A673 (cell line): ENCODE measurements at regions not wholly inside any gene's neighbourhood (a gene's known extent, or its start where the extent isn't known, plus 50 kb on each side); places are given as distances from the start of the nearest gene placed in this dataset.

Experiments
- BruUV-seq: library from RNA; stranded (reverse); fragments of 400-500 nt; replicated peaks from 2 replicates; lab custom pipeline; 2021; lab: Mats Ljungman, UMichigan
- CTCF ChIA-PET: fragments of 300-600 bp; sonication (Branson Sonifier 250); formaldehyde crosslinking; loops from one replicate; lab custom pipeline; 2022; ENCODE audit warnings: antibody characterized with exemption; lab: Charles Lee
- POLR2A ChIA-PET: fragments of 300-600 bp; sonication (Branson Sonifier 250); formaldehyde crosslinking; loops from one replicate; lab custom pipeline; 2022; ENCODE audit warnings: antibody characterized with exemption; ENCODE audit not compliant: low non-redundant PET; lab: Charles Lee
- DNase-seq: peaks from one replicate; pipeline ENCODE4 v3.0.0-alpha.2; 2015; ENCODE audit warnings: low spot score
- H3K27ac ChIP-seq: fragments of 200-600 bp; sonication (generic); 2 replicates; pipeline ENCODE4 v1.5.1; 2016; ENCODE audit warnings: mixed run types, low read depth, mild to moderate bottlenecking, mixed read lengths, antibody characterized with exemption, low read length; ENCODE audit not compliant: poor library complexity, severe bottlenecking
- H3K27me3 ChIP-seq: fragments of 200-600 bp; sonication (generic); replicated peaks from 2 replicates; pipeline ENCODE4 v1.6.1; 2017; ENCODE audit warnings: mixed run types, low read depth, mild to moderate bottlenecking, mixed read lengths, antibody characterized with exemption, low read length; ENCODE audit not compliant: insufficient read depth, poor library complexity
- H3K36me3 ChIP-seq: fragments of 200-600 bp; sonication (generic); 2 replicates; pipeline ENCODE4 v1.6.1; 2016; ENCODE audit warnings: mixed run types, mild to moderate bottlenecking, mixed read lengths, antibody characterized with exemption, low read length; ENCODE audit not compliant: insufficient read depth, poor library complexity, severe bottlenecking
- H3K4me1 ChIP-seq: fragments of 200-600 bp; sonication (generic); 2 replicates; pipeline ENCODE4 v1.6.1; 2017; ENCODE audit warnings: mixed run types, mild to moderate bottlenecking, mixed read lengths, antibody characterized with exemption, low read length; ENCODE audit not compliant: insufficient read depth, poor library complexity, severe bottlenecking
- H3K4me3 ChIP-seq: fragments of 200-600 bp; sonication (generic); 2 replicates; pipeline ENCODE4 v1.5.1; 2016; ENCODE audit warnings: low read depth, mixed run types, mild to moderate bottlenecking, mixed read lengths, low read length; ENCODE audit not compliant: poor library complexity, severe bottlenecking
- H3K9me3 ChIP-seq: fragments of 200-600 bp; sonication (generic); 2 replicates; pipeline ENCODE4 v1.6.1; 2016; ENCODE audit warnings: mixed run types, low read depth, mild to moderate bottlenecking, mixed read lengths, antibody characterized with exemption, low read length; ENCODE audit not compliant: poor library complexity, severe bottlenecking
- CTCF ChIP-seq: fragments of 300-800, 200-600 bp; sonication (generic); conservative IDR thresholded peaks from 2 replicates; pipeline ENCODE4 v1.5.1; 2017; ENCODE audit warnings: low read depth, mild to moderate bottlenecking, antibody characterized with exemption, low read length, moderate library complexity, mixed read lengths
- EZH2 ChIP-seq: fragments of 200-600 bp; sonication (generic); IDR thresholded peaks from 2 replicates; pipeline ENCODE4 v1.6.1; 2017; ENCODE audit warnings: borderline replicate concordance, low read depth, mild to moderate bottlenecking, mixed read lengths, antibody characterized with exemption, low read length; ENCODE audit not compliant: poor library complexity, severe bottlenecking
- intact Hi-C: fragments of 100-400 bp; cut with micrococcal nuclease; formaldehyde crosslinking; loops from one replicate; pipeline ENCODE4 v1.10.0; 2022; ENCODE audit not compliant: unreplicated experiment

GRCh38 chr5:30686530-30686929 lies 507.0 kb upstream of the CDH6 start:
- no peak for DNase-seq
- CTCF ChIA-PET: no interaction called here
- POLR2A ChIA-PET: no interaction called here
- no peaks in the 10 kb centered on the region for H3K36me3 ChIP-seq
- H3K9me3 ChIP-seq: no peaks in the 10 kb centered on the region
- H3K4me1 ChIP-seq: no peaks in the 10 kb centered on the region
- TF ChIP-seq EZH2: no peak
- no peak for TF ChIP-seq CTCF
- H3K4me3 ChIP-seq: no peak overlapping the region
- BruUV-seq: no TSS peak
- intact Hi-C loops: no loop called here
- H3K27ac ChIP-seq: no peak overlapping the region
- no peaks in the 10 kb centered on the region for H3K27me3 ChIP-seq

GRCh38 chr5:30676223-30676840 lies 517.2 kb upstream of the CDH6 start:
- no peaks in the 10 kb centered on the region for H3K4me1 ChIP-seq
- H3K27me3 ChIP-seq: no peaks in the 10 kb centered on the region
- no peak overlapping the region for H3K27ac ChIP-seq
- ChIA-PET POLR2A (no interaction called here), CTCF (no interaction called here)
- no TSS peak for BruUV-seq
- intact Hi-C loops: no loop called here
- TF ChIP-seq EZH2: no peak
- no peak for TF ChIP-seq CTCF
- H3K4me3 ChIP-seq: no peak overlapping the region
- H3K36me3 ChIP-seq: no peaks in the 10 kb centered on the region
- no peak for DNase-seq
- peaks cover 6% of the 10 kb centered on the region for H3K9me3 ChIP-seq

- ChIA-PET POLR2A (no interaction called here), CTCF (no interaction called here)
- no peak for TF ChIP-seq CTCF
- H3K9me3 ChIP-seq: no peaks in the 10 kb centered on the region
- no peaks in the 10 kb centered on the region for H3K27me3 ChIP-seq
- no peaks in the 10 kb centered on the region for H3K4me1 ChIP-seq
- no peak overlapping the region for H3K4me3 ChIP-seq
- BruUV-seq: no TSS peak
- intact Hi-C loops: no loop called here
- DNase-seq: no peak
- H3K36me3 ChIP-seq: no peaks in the 10 kb centered on the region
- no peak overlapping the region for H3K27ac ChIP-seq
Measured at GRCh38 chr5:30667293-30667692, 526.2 kb upstream of the CDH6 start.
